Lower leg skin (tissue), 4 donors: ENCODE measurements at regions not wholly inside any gene's neighbourhood (a gene's known extent, or its start where the extent isn't known, plus 50 kb on each side); places are given as distances from the start of the nearest gene placed in this dataset.

Source experiments
- DNase-seq, 2 donors: peaks; one replicate each; pipeline ENCODE4 v3.0.0-alpha.2; 2019; ENCODE audit warnings: low spot score in 2 of 2
- H3K4me3 ChIP-seq: fragments of 200-600 bp; sonication (generic); 2 replicates; pipeline ENCODE4 v1.5.1; 2017; ENCODE audit warnings: mild to moderate bottlenecking, low read depth; ENCODE audit not compliant: poor library complexity, severe bottlenecking
- CTCF ChIP-seq, 3 donors: fragments of 450-650 bp; IDR thresholded peaks; one replicate each; pipeline ENCODE4 v1.5.1; 2016; ENCODE audit warnings: antibody characterized with exemption in 3 of 3, mild to moderate bottlenecking in 3 of 3, moderate library complexity in 2 of 3
- POLR2A ChIP-seq, 2 donors: fragments of 450-650 bp; IDR thresholded peaks; one replicate each; pipeline ENCODE4 v1.6.1; 2016 to 2017; ENCODE audit warnings: antibody characterized with exemption in 2 of 2, mild to moderate bottlenecking in 1 of 2, moderate library complexity in 1 of 2
- WGBS, 2 donors: methylation state at CpG; one replicate each; pipeline ENCODE4 v1.1.5; 2018; 5-methylcytosine and 5-hydroxymethylcytosine counted together
- intact Hi-C: fragments of 100-400 bp; cut with DNase I; formaldehyde crosslinking; loops from one replicate; pipeline ENCODE4 v1.15.0; 2023; ENCODE audit warnings: low total_unique reads

GRCh38 chr21:22885079-22885478 lies 1886.9 kb downstream of the NCAM2 start:
- no peak for DNase-seq
- 55 to 58% methylated on average over 4 of the region's 4 CpGs for WGBS, 2 donors
- intact Hi-C loops = no loop called here
- TF ChIP-seq CTCF (IDR thresholded peaks at IDR 0.05) (no peak), POLR2A (IDR thresholded peaks at IDR 0.05) (no peak)
- no peak overlapping the region for H3K4me3 ChIP-seq

- TF ChIP-seq POLR2A (IDR thresholded peaks at IDR 0.05) (no peak), CTCF (IDR thresholded peaks at IDR 0.05) (no peak)
- intact Hi-C loops = no loop called here
- no peak overlapping the region for H3K4me3 ChIP-seq
- no peak for DNase-seq
Observed at GRCh38 chr21:22885614-22886013, 1887.4 kb downstream of the NCAM2 start.

- 64 to 66% methylated on average over 2 of the region's 2 CpGs for WGBS, 2 donors
- no peak for TF ChIP-seq CTCF (IDR thresholded peaks at IDR 0.05)
- TF ChIP-seq POLR2A (IDR thresholded peaks at IDR 0.05) = no peak
- intact Hi-C loops = no loop called here
- no peak overlapping the region for H3K4me3 ChIP-seq
- DNase-seq = no peak
Observed at GRCh38 chr21:22889445-22889844, 1891.2 kb downstream of the NCAM2 start.

- intact Hi-C loops = no loop called here
- WGBS, 2 donors = 64 to 69% methylated on average over 2 of the region's 2 CpGs
- H3K4me3 ChIP-seq = no peak overlapping the region
- no peak for DNase-seq
- TF ChIP-seq CTCF (IDR thresholded peaks at IDR 0.05) (no peak), POLR2A (IDR thresholded peaks at IDR 0.05) (no peak)
Observed at GRCh38 chr21:22890656-22891055, 1892.4 kb downstream of the NCAM2 start.

- WGBS, 2 donors = 28 to 33% methylated on average over 2 of the region's 2 CpGs
- no peak for DNase-seq
- H3K4me3 ChIP-seq = no peak overlapping the region
- TF ChIP-seq CTCF (IDR thresholded peaks at IDR 0.05) = no peak
- no peak for TF ChIP-seq POLR2A (IDR thresholded peaks at IDR 0.05)
- intact Hi-C loops = no loop called here
Observed at GRCh38 chr21:22892028-22892427, 1893.8 kb downstream of the NCAM2 start.

GRCh38 chr21:22892740-22893139 lies 1894.5 kb downstream of the NCAM2 start:
- H3K4me3 ChIP-seq = no peak overlapping the region
- intact Hi-C loops = no loop called here
- no peak for DNase-seq
- WGBS, 2 donors = 45 to 60% methylated on average over 1 of the region's 1 CpG
- TF ChIP-seq POLR2A (IDR thresholded peaks at IDR 0.05) = no peak
- no peak for TF ChIP-seq CTCF (IDR thresholded peaks at IDR 0.05)
